ENCODE measurements at regions not wholly inside any gene's neighbourhood (a gene's known extent, or its start where the extent isn't known, plus 50 kb on each side); places are given as distances from the start of the nearest gene placed in this dataset.

DNA sequence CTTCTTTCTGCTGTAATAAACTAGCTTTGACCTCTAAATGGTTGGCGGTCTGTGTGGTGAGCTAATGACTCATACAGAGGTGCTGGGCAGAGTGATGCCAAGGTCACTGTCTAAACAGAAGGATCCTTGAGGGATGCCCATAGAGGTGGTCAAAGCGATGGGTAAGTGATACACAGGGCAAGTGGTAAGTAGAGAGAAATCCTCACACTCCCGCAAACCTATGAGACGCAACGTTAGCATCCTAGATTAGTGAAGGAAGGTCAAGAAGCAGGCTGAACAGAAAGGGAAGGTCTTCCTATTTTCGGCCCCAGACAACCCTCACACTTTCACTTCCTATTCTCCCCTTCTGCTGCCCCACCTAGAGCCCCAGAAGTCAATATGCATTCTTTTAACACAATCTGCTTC is 65.6 kb upstream of the SESN3 start:
- no peaks in the 10 kb centered on the region for H3K79me2 ChIP-seq (ENCODE audit: low read length)
- H3K4me2 ChIP-seq (ENCODE audit: low read length): peak overlapping the region; percentile 92
- H3K4me3 ChIP-seq (ENCODE audit: low read length): peak overlapping the region; percentile 71
- TF ChIP-seq CTCF (IDR thresholded peaks at IDR 0.05; ENCODE audit: low read depth, low read length): no peak
- no peaks in the 10 kb centered on the region for H4K20me1 ChIP-seq (ENCODE audit: insufficient read depth, low read length)
- H3K27ac ChIP-seq (ENCODE audit: low read length): no peak overlapping the region
- peaks cover 36% of the 10 kb centered on the region for H3K4me1 ChIP-seq (ENCODE audit: low read length)
- H3K9me3 ChIP-seq (ENCODE audit: insufficient read depth, low read length): no peaks in the 10 kb centered on the region
- H2AFZ ChIP-seq (ENCODE audit: low read depth, low read length): no peak overlapping the region
- no peak overlapping the region for H3K9ac ChIP-seq (ENCODE audit: low read length)
- no peaks in the 10 kb centered on the region for H3K27me3 ChIP-seq (ENCODE audit: low read depth, low read length)
- H3K36me3 ChIP-seq (replicated peaks; ENCODE audit: low read depth, low read length): no peaks in the 10 kb centered on the region

DNA sequence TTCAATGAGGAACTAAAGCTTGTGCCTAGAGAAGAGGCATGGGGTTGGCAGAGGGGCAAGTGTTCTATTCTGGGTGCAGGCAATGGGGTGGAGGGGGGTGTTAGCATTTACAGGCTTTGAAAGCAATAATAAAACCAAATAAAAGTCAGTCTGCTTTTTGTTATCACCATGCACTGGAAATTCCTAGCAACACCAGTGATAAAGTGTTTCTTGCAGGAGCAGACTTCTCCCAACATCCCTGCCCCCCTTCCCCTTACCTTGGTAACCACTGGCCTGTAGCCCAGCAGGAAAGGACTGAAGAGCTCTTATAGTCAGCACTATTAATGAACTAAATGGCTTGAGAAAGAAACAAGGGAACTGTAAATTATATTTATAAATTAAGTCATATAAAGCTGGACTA is 65.2 kb upstream of the SESN3 start:
- Histone ChIP-seq H4K20me1 (ENCODE audit: insufficient read depth, low read length) (no peaks in the 10 kb centered on the region), H3K4me3 (ENCODE audit: low read length) (peak overlapping the region; percentile 71; the same call in 1 of the 2 replicates), H3K27ac (ENCODE audit: low read length) (no peak overlapping the region), H3K36me3 (replicated peaks; ENCODE audit: low read depth, low read length) (no peaks in the 10 kb centered on the region), H3K4me1 (ENCODE audit: low read length) (peaks cover 36% of the 10 kb centered on the region), H2AFZ (ENCODE audit: low read depth, low read length) (no peak overlapping the region), H3K9ac (ENCODE audit: low read length) (no peak overlapping the region), H3K79me2 (ENCODE audit: low read length) (no peaks in the 10 kb centered on the region), H3K27me3 (ENCODE audit: low read depth, low read length) (no peaks in the 10 kb centered on the region), H3K4me2 (ENCODE audit: low read length) (peak overlapping the region; percentile 92), H3K9me3 (ENCODE audit: insufficient read depth, low read length) (no peaks in the 10 kb centered on the region)
- TF ChIP-seq CTCF (IDR thresholded peaks at IDR 0.05; ENCODE audit: low read depth, low read length) (no peak), EZH2phosphoT487 (IDR thresholded peaks at IDR 0.05; ENCODE audit: low read depth) (no peak)

- Histone ChIP-seq H2AFZ (ENCODE audit: low read depth, low read length) (no peak overlapping the region), H3K4me1 (ENCODE audit: low read length) (peaks cover 36% of the 10 kb centered on the region), H3K4me2 (ENCODE audit: low read length) (peak overlapping the region; percentile 92; the same call in 1 of the 2 replicates), H3K27me3 (ENCODE audit: low read depth, low read length) (no peaks in the 10 kb centered on the region), H3K9me3 (ENCODE audit: insufficient read depth, low read length) (no peaks in the 10 kb centered on the region), H3K9ac (ENCODE audit: low read length) (no peak overlapping the region), H4K20me1 (ENCODE audit: insufficient read depth, low read length) (no peaks in the 10 kb centered on the region), H3K36me3 (replicated peaks; ENCODE audit: low read depth, low read length) (no peaks in the 10 kb centered on the region), H3K27ac (ENCODE audit: low read length) (no peak overlapping the region), H3K79me2 (ENCODE audit: low read length) (no peaks in the 10 kb centered on the region), H3K4me3 (ENCODE audit: low read length) (no peak overlapping the region)
- TF ChIP-seq CTCF (IDR thresholded peaks at IDR 0.05; ENCODE audit: low read depth, low read length): no peak
- no peak for TF ChIP-seq EZH2phosphoT487 (IDR thresholded peaks at IDR 0.05; ENCODE audit: low read depth)
Observed at GRCh38 chr11:95295382-95296149, 64.6 kb upstream of the SESN3 start.

DNA sequence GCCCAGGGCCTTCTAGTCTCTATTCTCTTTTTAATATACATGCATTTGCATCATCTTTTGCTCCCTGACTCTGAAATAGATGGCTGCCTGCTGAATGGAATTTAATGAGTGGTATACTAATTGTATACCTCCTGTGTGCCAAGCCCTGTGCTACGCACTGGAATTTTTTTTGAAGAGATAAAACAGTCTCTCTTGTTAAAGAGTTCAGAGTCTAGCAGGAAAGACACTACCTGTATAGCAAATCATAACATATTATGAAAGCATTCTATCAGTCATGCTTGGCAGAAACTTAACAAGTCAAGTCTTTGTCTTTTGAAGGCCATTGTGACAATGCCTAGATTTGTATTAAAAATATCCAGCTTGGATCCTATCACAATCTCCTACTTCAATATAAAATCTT is 63.7 kb upstream of the SESN3 start:
- Histone ChIP-seq H3K9ac (ENCODE audit: low read length) (no peak overlapping the region), H3K36me3 (replicated peaks; ENCODE audit: low read depth, low read length) (no peaks in the 10 kb centered on the region), H3K27me3 (ENCODE audit: low read depth, low read length) (no peaks in the 10 kb centered on the region), H2AFZ (ENCODE audit: low read depth, low read length) (no peak overlapping the region), H3K9me3 (ENCODE audit: insufficient read depth, low read length) (no peaks in the 10 kb centered on the region), H3K4me2 (ENCODE audit: low read length) (no peak overlapping the region), H3K4me3 (ENCODE audit: low read length) (no peak overlapping the region), H3K27ac (ENCODE audit: low read length) (no peak overlapping the region), H3K4me1 (ENCODE audit: low read length) (peaks cover 36% of the 10 kb centered on the region), H4K20me1 (ENCODE audit: insufficient read depth, low read length) (no peaks in the 10 kb centered on the region), H3K79me2 (ENCODE audit: low read length) (no peaks in the 10 kb centered on the region)
- no peak for TF ChIP-seq EZH2phosphoT487 (IDR thresholded peaks at IDR 0.05; ENCODE audit: low read depth)
- no peak for TF ChIP-seq CTCF (IDR thresholded peaks at IDR 0.05; ENCODE audit: low read depth, low read length)

Data from OCI-LY3 (cell line).